GM18867 (cell line): ENCODE measurements at regions not wholly inside any gene's neighbourhood (a gene's known extent, or its start where the extent isn't known, plus 50 kb on each side); places are given as distances from the start of the nearest gene placed in this dataset.
"Not testable (repeated sequence)": the region's sequence is repeated elsewhere in the genome, so short reads cannot be mapped to it uniquely, and the experiment has no call there.

Source experiments
- ATAC-seq: cut with Tn5 transposase; IDR thresholded peaks from one replicate; pipeline ENCODE4 v1.9.1; 2021; ENCODE audit warnings: mild to moderate bottlenecking, moderate library complexity; ENCODE audit not compliant: unreplicated experiment

- ATAC-seq: peak; percentile 38
These were observed 116.5 kb upstream of the RBPJ start for GRCh38 chr4:26204249-26204825.

GRCh38 chr4:26204911-26205370 is 115.9 kb upstream of the RBPJ start:
- no peak for ATAC-seq

- no peak for ATAC-seq
These were observed 114.5 kb upstream of the RBPJ start for GRCh38 chr4:26206339-26206738.

- ATAC-seq: no peak
These were observed 113.8 kb upstream of the RBPJ start for GRCh38 chr4:26206999-26207398.

- ATAC-seq: no peak
These were observed 113.2 kb upstream of the RBPJ start for GRCh38 chr4:26207631-26208030.

GRCh38 chr4:26208237-26208994 is 112.4 kb upstream of the RBPJ start:
- ATAC-seq: no peak

GRCh38 chr4:26209378-26209777 is 111.4 kb upstream of the RBPJ start:
- not testable (repeated sequence) for ATAC-seq

GRCh38 chr4:26212528-26212927 is 108.3 kb upstream of the RBPJ start:
- ATAC-seq: no peak

GRCh38 chr4:26213317-26213716 is 107.5 kb upstream of the RBPJ start:
- no peak for ATAC-seq

- no peak for ATAC-seq
These were observed 105.8 kb upstream of the RBPJ start for GRCh38 chr4:26214994-26215393.

- ATAC-seq: no peak
These were observed 105.1 kb upstream of the RBPJ start for GRCh38 chr4:26215725-26216124.

- no peak for ATAC-seq
These were observed 103.3 kb upstream of the RBPJ start for GRCh38 chr4:26217481-26217880.

GRCh38 chr4:26217961-26218676 is 102.7 kb upstream of the RBPJ start:
- peak; percentile 78 for ATAC-seq

GRCh38 chr4:26218677-26219605 is 101.9 kb upstream of the RBPJ start:
- ATAC-seq: peak; percentile 9

- no peak for ATAC-seq
These were observed 100.1 kb upstream of the RBPJ start for GRCh38 chr4:26220696-26221095.

GRCh38 chr4:26223155-26223554 is 97.7 kb upstream of the RBPJ start:
- ATAC-seq: no peak

GRCh38 chr4:26226629-26227376 is 94.0 kb upstream of the RBPJ start:
- ATAC-seq: no peak

- ATAC-seq: no peak
These were observed 93.1 kb upstream of the RBPJ start for GRCh38 chr4:26227601-26228229.

GRCh38 chr4:26228883-26229282 is 91.9 kb upstream of the RBPJ start:
- ATAC-seq: no peak

GRCh38 chr4:26229974-26230373 is 90.8 kb upstream of the RBPJ start:
- ATAC-seq: no peak
